A549 (cell line): ENCODE measurements at regions not wholly inside any gene's neighbourhood (a gene's known extent, or its start where the extent isn't known, plus 50 kb on each side); places are given as distances from the start of the nearest gene placed in this dataset.
"Not testable (repeated sequence)": the region's sequence is repeated elsewhere in the genome, so short reads cannot be mapped to it uniquely, and the experiment has no call there.

Experiments used
- ATAC-seq, 2 experiments: fragments of 200-7000 bp in 1 of 2; fragments of >200 bp in 1 of 2; cut with Nextera tagmentation in 1 of 2; cut with Tn5 transposase in 1 of 2; 3 replicates each; pipeline versions ENCODE4 v1.8.0 to v1.9.1; 2018 to 2020; ENCODE audit warnings: mild to moderate bottlenecking in 1 of 2, moderate library complexity in 1 of 2
- CTCF ChIA-PET: fragments of 300-600 bp; sonication (Branson Sonifier 250); formaldehyde crosslinking; extraction: SDS; loops from one replicate; lab custom pipeline; 2021; ENCODE audit warnings: antibody characterized with exemption, inconsistent platforms; lab: Yijun Ruan, JAX
- POLR2A ChIA-PET: fragments of 350-600 bp; formaldehyde crosslinking; extraction: SDS; loops from one replicate; lab custom pipeline; 2021; ENCODE audit warnings: antibody characterized with exemption, inconsistent platforms; lab: Yijun Ruan, JAX
- DNase-seq, 2 experiments: peaks; one replicate each; pipeline versions ENCODE4 v3.0.0 to v3.0.0-alpha.2; 2011 to 2016; ENCODE audit warnings: low read depth in 1 of 2, low spot score in 1 of 2
- FAIRE-seq: peaks from 2 replicates; lab custom pipeline; 2011; peaks lifted over from hg19 to GRCh38; lab: Jason Lieb, UNC
- H3K27ac ChIP-seq, 2 experiments: fragments of >200 bp; sonication (Bioruptor Twin); formaldehyde crosslinking; 3 replicates each; pipeline ENCODE4 v1.5.1; 2016 to 2017
- H3K4me1 ChIP-seq: fragments of >200 bp; sonication (Bioruptor Twin); formaldehyde crosslinking; 3 replicates; pipeline ENCODE4 v1.6.1; 2016
- H3K4me2 ChIP-seq: fragments of >200 bp; sonication (Bioruptor Twin); formaldehyde crosslinking; 3 replicates; pipeline ENCODE4 v1.6.1; 2016
- H3K4me3 ChIP-seq: fragments of >200 bp; sonication (Bioruptor Twin); formaldehyde crosslinking; 3 replicates; pipeline ENCODE4 v1.5.1; 2016
- H3K9me3 ChIP-seq: fragments of >200 bp; sonication (Bioruptor Twin); formaldehyde crosslinking; 3 replicates; pipeline ENCODE4 v1.6.1; 2016
- BCL3 ChIP-seq: fragments of >200 bp; sonication (Bioruptor Twin); formaldehyde crosslinking; IDR thresholded peaks from 3 replicates; pipeline ENCODE4 v1.6.1; 2016
- CBX2 ChIP-seq: fragments of 200-600 bp; sonication (generic); IDR thresholded peaks from 2 replicates; pipeline ENCODE4 v1.6.1; 2016; ENCODE audit warnings: low read depth, mild to moderate bottlenecking, borderline replicate concordance
- CBX8 ChIP-seq: fragments of 200-600 bp; sonication (generic); IDR thresholded peaks from 2 replicates; pipeline ENCODE4 v1.6.1; 2016
- CEBPB ChIP-seq, 2 experiments: fragments of >200 bp in 1 of 2; sonication (Bioruptor Twin) in 1 of 2; formaldehyde crosslinking in 1 of 2; IDR thresholded peaks; 2 replicates each; pipeline ENCODE4 v1.6.1; 2012 to 2016
- CHD4 ChIP-seq: fragments of 200-600 bp; sonication (generic); IDR thresholded peaks from 2 replicates; pipeline ENCODE4 v1.6.1; 2016; ENCODE audit warnings: antibody characterized with exemption, mild to moderate bottlenecking, borderline replicate concordance
- EHMT2 ChIP-seq: fragments of 200-600 bp; sonication (generic); IDR thresholded peaks from 2 replicates; pipeline ENCODE4 v1.6.1; 2016; ENCODE audit warnings: antibody characterized with exemption, low read depth, mild to moderate bottlenecking, moderate library complexity
- EP300 ChIP-seq, 2 experiments: fragments of >200 bp; sonication (Bioruptor Twin); formaldehyde crosslinking; IDR thresholded peaks; 2 replicates in 1 of 2; 3 replicates in 1 of 2; pipeline ENCODE4 v1.6.1; 2016 to 2017
- HDAC2 ChIP-seq: fragments of 200-600 bp; sonication (generic); IDR thresholded peaks from 2 replicates; pipeline ENCODE4 v1.6.1; 2016
- HES2 ChIP-seq: fragments of >200 bp; sonication (Bioruptor Twin); formaldehyde crosslinking; IDR thresholded peaks from 2 replicates; pipeline ENCODE4 v1.6.1; 2016
- HEYL ChIP-seq: fragments of 250-450 bp; sonication (Bioruptor Pico); IDR thresholded peaks from 2 replicates; pipeline ENCODE4 v1.8.0; 2021; ENCODE audit warnings: mild to moderate bottlenecking, moderate library complexity
- HOXB5 ChIP-seq: fragments of 250-450 bp; sonication (Bioruptor Pico); IDR thresholded peaks from 2 replicates; pipeline ENCODE4 v1.5.0; 2020; ENCODE audit warnings: mild to moderate bottlenecking, moderate library complexity
- KDM1A ChIP-seq: fragments of 200-600 bp; sonication (generic); IDR thresholded peaks from 2 replicates; pipeline ENCODE4 v1.6.1; 2016; ENCODE audit warnings: low read depth, mild to moderate bottlenecking
- MAFK ChIP-seq: fragments of 450-650 bp; IDR thresholded peaks from 2 replicates; pipeline ENCODE4 v1.6.1; 2014; ENCODE audit not compliant: partially characterized antibody
- MAZ ChIP-seq: fragments of 150-350 bp; IDR thresholded peaks from 2 replicates; pipeline ENCODE4 v1.6.1; 2014; ENCODE audit warnings: antibody characterized with exemption, low read depth, low read length, borderline replicate concordance
- NPAS2 ChIP-seq: fragments of 250-450 bp; sonication (Bioruptor Pico); IDR thresholded peaks from 2 replicates; pipeline ENCODE4 v1.8.0; 2022; ENCODE audit warnings: mild to moderate bottlenecking, moderate library complexity, borderline replicate concordance
- POLR2A ChIP-seq: IDR thresholded peaks from 2 replicates; pipeline ENCODE4 v1.6.1; 2012; ENCODE audit warnings: mild to moderate bottlenecking, low read length
- RARB ChIP-seq: fragments of 250-450 bp; sonication (Bioruptor Pico); IDR thresholded peaks from 2 replicates; pipeline ENCODE4 v1.8.0; 2021; ENCODE audit warnings: mild to moderate bottlenecking, moderate library complexity
- USF2 ChIP-seq: fragments of 450-650 bp; IDR thresholded peaks from 2 replicates; pipeline ENCODE4 v1.6.1; 2014; ENCODE audit warnings: antibody characterized with exemption
- ZFP36 ChIP-seq: fragments of 450-650 bp; IDR thresholded peaks from 2 replicates; pipeline ENCODE4 v1.6.1; 2014; ENCODE audit warnings: borderline replicate concordance; ENCODE audit not compliant: partially characterized antibody
- ZNF302 ChIP-seq: fragments of 250-450 bp; sonication (Bioruptor Pico); IDR thresholded peaks from 2 replicates; pipeline ENCODE4 v1.9.0; 2021; ENCODE audit warnings: inconsistent platforms, mild to moderate bottlenecking, moderate library complexity
- WGBS: methylation state at CpG from one replicate; pipeline ENCODE4 v1.1.6; 2017; ENCODE audit errors: missing lambda C conversion rate; 5-methylcytosine and 5-hydroxymethylcytosine counted together

- H3K4me1 ChIP-seq, result no peaks in the 10 kb centered on the region
- no peak overlapping the region for H3K27ac ChIP-seq
- ATAC-seq (no peak), DNase-seq (peak in 1 of 2 experiments; percentile 29), FAIRE-seq (no peak)
- no peak overlapping the region for H3K4me3 ChIP-seq
- TF ChIP-seq CBX8, result no peak
- TF ChIP-seq MAFK, result peak; percentile 59
- ChIA-PET CTCF (no interaction called here), POLR2A (no interaction called here)
- WGBS, result 53% methylated on average over 2 of the region's 2 CpGs
- H3K4me2 ChIP-seq, result peak overlapping the region; percentile 32; the same call in 2 of the 3 replicates
- H3K9me3 ChIP-seq, result no peaks in the 10 kb centered on the region
Observed at GRCh38 chr1:121558514-121558913, 373.7 kb downstream of the SRGAP2C start.

- no peak for ATAC-seq
- H3K4me3 ChIP-seq, result no peak overlapping the region
- ChIA-PET CTCF (no interaction called here), POLR2A (no interaction called here)
- TF ChIP-seq MAZ, result no peak
- no peak for TF ChIP-seq EP300 (IDR thresholded peaks at IDR 0.05)
- TF ChIP-seq ZNF302 (CRISPR knock-in tag), result no peak
- TF ChIP-seq ZFP36, result no peak
- no peak for TF ChIP-seq RARB (CRISPR knock-in tag)
- TF ChIP-seq HEYL (CRISPR knock-in tag), result no peak
- no peak for TF ChIP-seq CEBPB (IDR thresholded peaks at IDR 0.05)
- H3K4me2 ChIP-seq, result no peak overlapping the region
- DNase-seq, result no peak
- H3K4me1 ChIP-seq, result no peaks in the 10 kb centered on the region
- WGBS, result 43% methylated on average over 4 of the region's 4 CpGs
- no peaks in the 10 kb centered on the region for H3K9me3 ChIP-seq
- no peak overlapping the region for H3K27ac ChIP-seq
- FAIRE-seq, result no peak
Observed at GRCh38 chr1:121566346-121566745, 381.6 kb downstream of the SRGAP2C start.

GRCh38 chr1:121569428-121569827, 384.7 kb downstream of the SRGAP2C start:
- DNase-seq (no peak), ATAC-seq (no peak), FAIRE-seq (no peak)
- ChIA-PET POLR2A (no interaction called here), CTCF (no interaction called here)
- H3K9me3 ChIP-seq, result no peaks in the 10 kb centered on the region
- H3K27ac ChIP-seq, result no peak overlapping the region
- H3K4me2 ChIP-seq, result no peak overlapping the region
- H3K4me1 ChIP-seq, result no peaks in the 10 kb centered on the region
- TF ChIP-seq HEYL (CRISPR knock-in tag), result no peak
- no peak for TF ChIP-seq CEBPB (IDR thresholded peaks at IDR 0.05)
- no peak for TF ChIP-seq HDAC2
- no peak for TF ChIP-seq HOXB5 (CRISPR knock-in tag)
- TF ChIP-seq POLR2A, result no peak
- TF ChIP-seq CHD4, result no peak
- TF ChIP-seq USF2, result no peak
- TF ChIP-seq CBX2, result no peak
- TF ChIP-seq NPAS2 (CRISPR knock-in tag), result no peak
- TF ChIP-seq KDM1A, result no peak
- TF ChIP-seq EHMT2, result no peak
- TF ChIP-seq BCL3, result no peak
- no peak for TF ChIP-seq EP300 (IDR thresholded peaks at IDR 0.05)
- no peak for TF ChIP-seq HES2
- TF ChIP-seq MAZ, result no peak
- H3K4me3 ChIP-seq, result no peak overlapping the region
- WGBS, result 33% methylated on average over 1 of the region's 1 CpG

GRCh38 chr1:121573881-121574504, 389.2 kb downstream of the SRGAP2C start:
- ATAC-seq, H3K4me1 ChIP-seq, FAIRE-seq, H3K4me3 ChIP-seq, POLR2A ChIA-PET, H3K27ac ChIP-seq, DNase-seq, H3K9me3 ChIP-seq, H3K4me2 ChIP-seq: not testable (repeated sequence)
- WGBS, result 91% methylated on average over 6 of the region's 11 CpGs
- CTCF ChIA-PET, result interaction anchor here (1.3 kb wide), 1 partner anchor 10 kb away, joined by 3 read pairs; no protein-coding TSS in a partner anchor

- H3K4me2 ChIP-seq, H3K4me1 ChIP-seq, FAIRE-seq, DNase-seq, H3K9me3 ChIP-seq, H3K4me3 ChIP-seq, H3K27ac ChIP-seq, ATAC-seq, POLR2A ChIA-PET: not testable (repeated sequence)
- 67% methylated on average over 8 of the region's 12 CpGs for WGBS
- CTCF ChIA-PET, result interaction anchor here (1.3 kb wide), 1 partner anchor 10 kb away, joined by 3 read pairs; no protein-coding TSS in a partner anchor
Observed at GRCh38 chr1:121574505-121574899, 389.7 kb downstream of the SRGAP2C start.

- H3K4me3 ChIP-seq, H3K4me2 ChIP-seq, ATAC-seq, DNase-seq, CTCF ChIA-PET, POLR2A ChIA-PET, H3K4me1 ChIP-seq, H3K9me3 ChIP-seq, H3K27ac ChIP-seq, FAIRE-seq: not testable (repeated sequence)
Observed at GRCh38 chr1:121582898-121583297, 398.1 kb downstream of the SRGAP2C start.
